ENCODE measurements at regions not wholly inside any gene's neighbourhood (a gene's known extent, or its start where the extent isn't known, plus 50 kb on each side); places are given as distances from the start of the nearest gene placed in this dataset.
"Not testable (repeated sequence)": the region's sequence is repeated elsewhere in the genome, so short reads cannot be mapped to it uniquely, and the experiment has no call there.

DNA sequence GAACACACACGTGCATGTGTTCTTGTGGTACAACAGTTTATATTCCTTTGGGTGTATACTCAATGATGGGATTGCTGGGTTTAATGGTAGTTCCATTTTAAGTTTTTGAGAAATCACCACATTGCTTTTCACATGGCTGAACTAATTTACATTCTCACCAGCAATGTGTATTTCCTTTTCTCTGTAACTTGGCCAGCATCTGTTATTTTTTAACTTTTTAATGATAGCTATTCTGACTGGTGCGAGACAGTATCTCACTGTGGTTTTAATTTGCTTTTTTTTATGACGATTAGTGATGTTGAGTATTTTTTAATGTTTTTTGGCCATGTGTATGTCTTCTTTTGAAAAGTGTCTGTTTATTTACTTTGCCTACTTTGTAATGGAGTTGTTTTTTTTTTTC, 256.6 kb downstream of the ZWINT start:
- no peak for DNase-seq

GRCh38 chr10:56096226-56096517, 264.9 kb downstream of the ZWINT start:
- DNase-seq = no peak

GRCh38 chr10:56095506-56096225, 265.4 kb downstream of the ZWINT start:
- DNase-seq = no peak

GRCh38 chr10:56093645-56094044, 267.4 kb downstream of the ZWINT start:
- DNase-seq = not testable (repeated sequence)

DNA sequence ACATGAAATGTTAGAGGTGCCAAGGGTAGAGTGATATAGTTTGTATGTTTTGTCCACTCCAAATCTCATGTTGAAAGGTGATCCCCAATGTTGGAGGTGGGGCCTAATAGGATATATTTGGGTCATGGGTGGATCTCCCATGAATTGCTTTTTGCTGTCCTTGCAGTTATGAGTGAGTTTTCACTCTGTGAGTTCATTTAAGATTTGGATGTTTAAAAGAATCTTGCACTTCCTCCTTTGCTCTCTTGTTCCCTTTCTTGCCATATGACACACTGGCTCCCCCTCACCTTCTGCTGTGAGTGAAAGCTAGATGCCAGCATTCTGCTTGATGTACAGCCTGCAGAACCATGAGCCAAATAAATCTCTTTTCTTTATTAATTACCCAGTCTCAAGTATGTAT, 269.2 kb downstream of the ZWINT start:
- DNase-seq = no peak

DNA sequence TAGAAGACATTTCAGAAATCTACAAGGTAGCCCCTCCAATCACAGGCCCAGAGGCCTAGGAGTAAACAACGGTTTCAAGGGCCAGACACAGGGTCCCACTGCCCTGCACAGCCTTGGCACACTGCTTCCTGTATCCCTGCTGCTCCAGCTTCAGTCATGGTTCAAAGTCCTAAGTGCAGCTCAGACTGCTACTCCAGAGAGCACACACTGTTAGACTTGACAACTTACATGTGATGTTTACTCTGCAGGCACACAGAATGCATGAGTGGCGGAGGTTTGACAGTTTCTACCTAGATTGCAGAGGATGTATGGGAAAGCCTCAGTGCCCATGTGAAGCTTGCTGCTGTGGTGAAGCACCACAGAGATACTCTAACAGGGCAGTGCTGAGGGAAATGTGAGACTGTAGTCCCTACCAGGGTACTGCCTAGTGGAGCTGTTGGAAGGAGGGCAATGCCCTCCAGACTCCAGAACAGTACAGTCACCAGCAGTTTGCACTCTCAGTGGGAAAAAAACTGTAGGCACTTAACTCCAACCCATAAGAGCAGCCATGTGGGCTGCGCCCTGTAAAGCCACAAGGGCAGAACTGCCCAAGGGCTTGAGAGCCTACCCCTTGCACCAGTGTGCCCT, 270.0 kb downstream of the ZWINT start:
- DNase-seq = no peak

DNA sequence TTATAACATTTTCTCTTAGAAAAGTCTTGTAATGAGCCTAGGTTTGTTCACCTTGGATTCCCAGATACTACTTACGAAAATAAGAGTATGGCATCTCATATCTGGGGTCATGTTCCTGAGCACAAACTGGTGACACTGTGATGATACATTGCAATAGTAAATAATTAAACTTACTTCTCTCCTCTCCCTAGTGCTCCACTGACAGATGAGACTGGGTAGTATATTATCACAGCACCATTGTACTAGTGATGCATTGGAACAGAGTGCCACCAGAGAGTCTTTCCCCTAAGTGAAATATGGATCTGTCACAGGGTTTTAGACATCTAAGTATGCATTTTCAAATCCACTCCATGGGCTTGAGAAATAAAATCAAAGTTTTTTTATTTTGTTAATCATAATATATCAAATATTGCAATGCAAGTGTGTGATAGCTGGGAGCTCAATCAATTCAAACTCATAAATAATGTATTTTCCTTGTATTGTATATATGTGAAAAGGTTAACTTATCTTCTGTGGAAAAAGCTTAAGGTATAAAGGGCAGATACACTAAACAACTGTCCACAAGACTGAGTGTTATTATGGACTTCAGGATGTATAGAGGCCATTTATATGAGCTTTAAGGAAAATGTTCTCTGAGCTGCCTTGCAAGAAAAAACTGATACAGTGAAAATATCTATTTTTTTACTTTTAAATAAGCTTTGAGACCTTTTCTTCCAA, 275.5 kb downstream of the ZWINT start:
- DNase-seq = no peak

GRCh38 chr10:56082169-56082568, 278.9 kb downstream of the ZWINT start:
- DNase-seq = no peak

DNA sequence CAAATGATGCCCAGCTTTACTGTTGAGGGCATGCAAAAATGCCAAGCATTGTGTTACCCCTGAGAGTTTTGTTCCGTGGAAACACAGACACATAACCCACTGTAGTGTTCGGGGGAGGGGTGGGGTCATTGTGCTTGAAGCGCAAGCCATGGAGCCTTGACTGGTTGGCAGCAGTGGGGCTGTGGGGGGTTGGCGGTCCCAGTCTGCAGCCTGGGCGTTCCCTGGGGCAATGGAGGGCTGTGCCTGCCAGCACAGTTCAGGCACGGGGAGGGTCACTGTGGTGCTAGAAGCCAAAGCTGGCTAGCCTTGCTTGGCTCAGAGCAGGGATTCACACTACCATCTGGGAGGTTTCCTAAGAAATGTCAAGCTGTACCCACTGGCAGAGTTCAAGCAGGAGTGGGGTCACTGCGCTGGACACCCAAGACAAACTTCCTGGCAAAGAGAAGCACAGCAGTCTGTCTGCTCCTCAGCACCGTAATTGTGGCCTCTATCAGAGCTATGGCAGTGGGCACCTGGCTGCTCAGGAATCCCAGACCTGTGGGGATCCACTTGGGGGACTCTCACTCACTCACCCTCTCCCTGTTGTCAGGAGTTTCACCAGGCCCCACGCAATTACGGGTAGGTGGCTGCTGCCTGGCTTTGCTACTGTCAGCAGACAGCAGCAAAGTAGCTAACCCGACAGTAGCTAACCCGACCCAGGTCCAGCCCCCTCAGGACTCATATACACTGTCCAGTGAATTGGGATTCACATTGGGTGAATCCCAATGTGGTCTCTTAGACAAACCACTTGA, 292.4 kb downstream of the ZWINT start:
- DNase-seq = no peak

DNA sequence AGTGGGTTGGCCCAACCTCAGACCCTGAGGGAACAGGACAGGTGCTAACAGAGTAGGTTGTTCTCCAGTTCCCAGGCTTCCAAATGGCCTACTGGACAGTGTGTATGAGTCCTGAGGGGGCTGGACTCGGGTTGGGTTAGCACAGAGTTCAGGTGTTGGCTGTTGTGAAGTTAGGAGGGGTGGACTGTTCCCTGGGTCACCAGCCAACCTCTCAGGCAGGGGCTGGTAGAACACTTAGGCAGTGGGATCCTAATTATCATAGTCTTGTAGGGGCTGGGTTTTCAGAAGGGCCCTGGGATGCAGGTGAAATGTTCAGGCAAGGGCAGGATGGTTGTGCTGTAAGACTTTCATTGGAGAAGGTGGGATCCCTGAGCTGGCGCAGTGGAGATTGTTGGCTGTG, 293.0 kb downstream of the ZWINT start:
- DNase-seq = no peak

DNA sequence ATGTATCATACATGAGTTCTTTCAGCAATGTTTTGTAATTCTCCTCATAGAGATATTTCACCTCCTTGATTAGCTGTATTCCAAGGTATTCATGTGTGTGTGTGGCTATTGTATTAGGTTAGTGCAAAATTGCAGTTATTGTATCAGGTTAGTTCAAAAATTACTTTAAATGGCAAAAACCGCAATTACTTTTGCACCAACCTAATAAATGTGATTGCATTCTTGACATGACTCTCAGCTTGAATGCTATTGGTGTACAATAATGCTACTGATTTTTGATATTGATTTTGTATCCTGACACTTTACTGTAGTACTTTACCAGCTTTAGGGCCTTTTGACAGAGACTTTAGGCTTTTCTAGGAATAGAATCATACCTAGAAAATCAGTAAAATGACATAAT, 297.4 kb downstream of the ZWINT start:
- DNase-seq = no peak

- no peak for DNase-seq
Measured at GRCh38 chr10:56057860-56058259, 303.2 kb downstream of the ZWINT start.

DNA sequence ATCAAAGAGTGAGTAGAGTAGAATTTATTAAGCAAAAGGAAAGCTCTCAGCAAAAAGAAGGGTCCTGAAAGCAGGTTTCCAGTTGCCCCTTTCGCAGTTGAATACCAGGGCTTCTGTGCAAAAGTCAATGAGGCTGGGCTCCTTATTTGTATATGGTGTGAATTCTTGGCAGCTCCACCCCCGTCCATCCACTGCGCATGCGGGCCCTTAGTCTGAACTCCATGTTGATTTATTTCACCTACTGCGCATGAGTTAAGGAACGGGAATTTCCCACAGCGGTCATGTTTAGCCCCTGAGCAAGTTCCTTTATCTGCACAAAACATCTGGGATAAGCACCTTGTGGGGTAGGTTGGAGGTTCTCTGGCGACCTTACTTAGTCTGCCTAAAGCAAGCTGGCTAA, 325.6 kb downstream of the ZWINT start:
- no peak for DNase-seq

GRCh38 chr10:56028298-56029132, 332.5 kb downstream of the ZWINT start:
- no peak for DNase-seq

GRCh38 chr10:56012101-56012500, 349.0 kb downstream of the ZWINT start:
- no peak for DNase-seq

- DNase-seq = no peak
Measured at GRCh38 chr10:56003555-56003954, 357.5 kb downstream of the ZWINT start.

DNA sequence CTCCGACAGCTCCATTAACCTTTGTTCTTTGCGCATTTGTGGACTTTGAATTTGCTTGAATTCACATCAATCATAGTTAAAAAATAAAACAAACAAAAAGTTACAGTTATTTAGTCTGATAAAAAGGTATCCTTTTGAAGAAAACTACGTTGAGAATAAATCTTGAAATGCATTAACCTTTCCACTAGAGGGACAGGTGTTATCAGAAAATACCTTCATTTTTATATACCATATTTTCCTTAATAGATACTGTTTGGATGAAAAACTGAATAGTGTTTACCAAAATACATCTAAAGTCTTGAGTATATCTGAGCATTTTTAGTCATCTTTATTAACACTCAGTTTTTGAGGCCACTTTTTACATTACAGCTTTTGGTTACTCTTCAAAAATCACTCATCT, 371.9 kb downstream of the ZWINT start:
- DNase-seq = no peak

DNA sequence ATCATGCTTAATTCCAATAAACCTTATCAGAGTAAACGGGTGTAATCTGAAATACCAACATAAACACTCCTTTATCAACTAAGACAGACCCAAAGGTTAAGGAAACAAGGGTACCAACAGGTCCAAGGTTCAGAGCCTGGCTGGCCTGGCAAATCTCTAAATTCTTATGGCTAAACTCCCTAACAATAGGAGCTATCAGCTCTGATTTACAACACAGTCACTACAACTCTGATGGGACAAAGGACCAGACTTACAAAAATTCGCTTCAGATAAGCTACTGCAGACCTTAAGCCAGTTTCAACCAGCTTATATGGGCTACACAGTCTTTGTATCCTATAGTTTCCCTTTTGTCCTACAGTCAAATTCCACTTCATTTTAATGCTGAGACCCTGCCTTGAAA, 381.9 kb downstream of the ZWINT start:
- no peak for DNase-seq

DNA sequence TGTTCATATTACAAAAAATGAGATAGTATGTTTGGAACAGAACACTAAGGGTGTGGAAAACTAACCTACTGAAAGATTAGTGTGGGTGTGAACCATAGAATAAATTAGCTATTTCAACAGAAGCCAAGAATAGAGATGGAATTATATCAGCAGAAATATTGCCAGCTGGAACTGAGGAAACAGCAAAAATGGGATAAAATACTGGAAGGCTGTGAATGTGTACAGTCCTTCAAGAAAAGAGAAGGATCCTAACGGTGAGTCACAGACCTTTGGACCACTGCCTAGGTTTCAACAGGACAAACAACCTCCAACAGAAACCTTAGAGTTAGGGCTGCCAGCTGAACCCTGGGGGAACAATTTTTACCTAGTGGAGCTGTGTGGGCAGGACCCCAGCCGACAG, 395.0 kb downstream of the ZWINT start:
- no peak for DNase-seq

GRCh38 chr10:55943403-55943802, 417.7 kb downstream of the ZWINT start:
- no peak for DNase-seq

DNA sequence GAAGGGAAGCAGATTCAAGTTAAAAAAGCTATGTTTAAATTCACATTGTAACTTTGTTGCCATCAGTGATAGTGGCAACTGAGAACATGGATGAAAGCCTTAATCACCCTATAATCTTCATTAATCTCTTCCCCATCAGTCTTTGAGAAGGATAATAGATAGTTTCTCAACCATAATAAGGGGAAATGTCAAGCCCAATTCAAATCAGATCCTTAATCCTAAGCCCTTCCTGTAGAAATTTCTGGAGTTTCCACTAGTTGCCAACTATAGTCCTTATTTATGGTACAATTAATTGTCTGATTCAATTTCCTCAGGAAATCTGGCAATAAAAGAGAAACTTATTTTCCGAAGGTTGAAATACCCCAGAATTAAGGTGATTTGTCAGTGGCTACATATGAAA, 431.8 kb downstream of the ZWINT start:
- DNase-seq = no peak

- DNase-seq = not testable (repeated sequence)
Measured at GRCh38 chr10:55899472-55900147, 461.4 kb downstream of the ZWINT start.

All from kidney glomerular epithelial cell (primary cell).